Smooth muscle cell (in vitro differentiated cells): ENCODE measurements at regions not wholly inside any gene's neighbourhood (a gene's known extent, or its start where the extent isn't known, plus 50 kb on each side); places are given as distances from the start of the nearest gene placed in this dataset.
A peak's percentile ranks its signal among the peaks of the same experiment; 100 is the strongest.

ENCODE experiments used
- DNase-seq: peaks from one replicate; lab custom pipeline; 2025; ENCODE audit not compliant: unreplicated experiment; lab: John Stamatoyannopoulos, UW
- H2AFZ ChIP-seq: fragments of 200-600 bp; sonication (generic); 2 replicates; pipeline ENCODE4 v1.6.0; 2016; ENCODE audit warnings: antibody characterized with exemption, low read depth, mild to moderate bottlenecking
- H3F3A ChIP-seq: fragments of 200-600 bp; sonication (generic); 2 replicates; pipeline ENCODE4 v1.6.0; 2017; ENCODE audit warnings: antibody characterized with exemption, low read depth
- H3K27ac ChIP-seq: fragments of 200-600 bp; sonication (generic); 2 replicates; pipeline ENCODE4 v1.5.1; 2016; ENCODE audit warnings: low read depth, mild to moderate bottlenecking
- H3K27me3 ChIP-seq: fragments of 200-600 bp; sonication (generic); 2 replicates; pipeline ENCODE4 v1.6.1; 2016; ENCODE audit warnings: low read depth, mild to moderate bottlenecking
- H3K36me3 ChIP-seq: fragments of 200-600 bp; sonication (generic); 2 replicates; pipeline ENCODE4 v1.5.1; 2016; ENCODE audit warnings: low read depth
- H3K4me1 ChIP-seq: fragments of 200-600 bp; sonication (generic); 2 replicates; pipeline ENCODE4 v1.5.1; 2016; ENCODE audit warnings: low read depth
- H3K4me2 ChIP-seq: fragments of 200-600 bp; sonication (generic); 2 replicates; pipeline ENCODE4 v1.6.0; 2016; ENCODE audit warnings: mild to moderate bottlenecking
- H3K4me3 ChIP-seq: fragments of 200-600 bp; sonication (generic); 2 replicates; pipeline ENCODE4 v1.5.1; 2016; ENCODE audit warnings: mild to moderate bottlenecking
- H3K79me2 ChIP-seq: fragments of 200-600 bp; sonication (generic); 2 replicates; pipeline ENCODE4 v1.6.0; 2016; ENCODE audit warnings: low read depth, mild to moderate bottlenecking
- H3K9ac ChIP-seq: fragments of 200-600 bp; sonication (generic); 2 replicates; pipeline ENCODE4 v1.6.0; 2016; ENCODE audit warnings: low read depth
- H3K9me3 ChIP-seq: fragments of 200-600 bp; sonication (generic); replicated peaks from 2 replicates; pipeline ENCODE4 v1.5.1; 2016; ENCODE audit warnings: low read depth
- H4K20me1 ChIP-seq: fragments of 200-600 bp; sonication (generic); 2 replicates; pipeline ENCODE4 v1.6.0; 2016; ENCODE audit warnings: low read depth
- CTCF ChIP-seq: fragments of 200-600 bp; sonication (generic); IDR thresholded peaks from 2 replicates; pipeline ENCODE4 v1.5.1; 2017; ENCODE audit warnings: borderline replicate concordance, mild to moderate bottlenecking, antibody characterized with exemption; ENCODE audit not compliant: insufficient read depth, poor library complexity, severe bottlenecking
- WGBS: methylation state at CpG from one replicate; pipeline ENCODE4 v1.1.7; 2016; ENCODE audit warnings: low lambda C conversion rate; 5-methylcytosine and 5-hydroxymethylcytosine counted together

DNA sequence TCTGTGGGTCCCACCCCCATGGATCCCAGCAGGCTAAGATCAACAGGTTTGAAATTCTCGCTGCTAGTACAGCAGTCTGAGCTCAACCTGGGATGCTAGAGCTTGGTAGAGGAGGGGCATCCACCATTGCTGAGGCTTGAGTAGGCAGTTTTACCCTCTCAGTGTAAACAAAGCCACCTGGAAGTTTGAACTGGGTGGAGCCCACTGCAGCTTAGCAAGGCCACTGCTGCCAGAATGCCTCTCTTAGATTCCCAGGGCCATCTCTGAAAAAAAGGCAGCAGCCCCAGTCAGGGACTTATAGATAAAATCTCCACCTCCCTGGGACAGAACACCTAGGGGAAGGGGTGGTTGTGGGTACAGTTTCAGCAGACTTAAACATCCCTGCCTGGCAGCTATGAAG is 190.0 kb upstream of the CACNA2D1 start:
- no peaks in the 10 kb centered on the region for H3K36me3 ChIP-seq
- H3K79me2 ChIP-seq: no peaks in the 10 kb centered on the region
- no peak for DNase-seq
- no peak for TF ChIP-seq CTCF
- no peaks in the 10 kb centered on the region for H3K9me3 ChIP-seq
- no peak overlapping the region for H2AFZ ChIP-seq
- no peak overlapping the region for H3K4me3 ChIP-seq
- 100% methylated on average over 1 of the region's 1 CpG for WGBS
- H3K27me3 ChIP-seq: no peaks in the 10 kb centered on the region
- no peaks in the 10 kb centered on the region for H4K20me1 ChIP-seq
- no peaks in the 10 kb centered on the region for H3F3A ChIP-seq
- H3K27ac ChIP-seq: no peak overlapping the region
- no peak overlapping the region for H3K4me2 ChIP-seq
- no peak overlapping the region for H3K9ac ChIP-seq
- no peaks in the 10 kb centered on the region for H3K4me1 ChIP-seq

DNA sequence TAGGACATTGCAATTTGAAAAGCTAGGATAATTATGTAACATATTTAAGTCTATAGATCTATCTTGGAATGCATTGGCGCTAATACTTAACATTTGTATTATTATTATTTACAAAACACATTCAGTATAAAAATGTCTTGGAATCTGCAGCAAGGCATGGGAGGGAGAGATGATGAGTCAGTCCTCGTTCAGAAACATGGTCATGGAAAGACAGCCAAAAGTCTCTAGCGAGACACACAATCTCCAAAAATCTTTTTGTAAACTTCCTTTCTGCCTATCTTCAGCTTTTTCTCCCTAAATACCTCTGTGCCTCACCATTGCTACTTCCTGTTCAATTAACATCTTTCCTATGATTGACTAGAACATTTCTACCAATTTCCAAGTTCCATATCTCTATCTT is 188.4 kb upstream of the CACNA2D1 start:
- Histone ChIP-seq H3K4me2 (peak overlapping the region; percentile 39), H3K27me3 (no peaks in the 10 kb centered on the region), H3K36me3 (no peaks in the 10 kb centered on the region), H4K20me1 (no peaks in the 10 kb centered on the region), H3K9me3 (no peaks in the 10 kb centered on the region), H2AFZ (no peak overlapping the region), H3F3A (no peaks in the 10 kb centered on the region), H3K27ac (peak overlapping the region; percentile 20), H3K9ac (no peak overlapping the region), H3K79me2 (no peaks in the 10 kb centered on the region), H3K4me3 (no peak overlapping the region), H3K4me1 (no peaks in the 10 kb centered on the region)
- no peak for DNase-seq
- no peak for TF ChIP-seq CTCF
- WGBS: 36% methylated on average over 3 of the region's 3 CpGs

GRCh38 chr7:82629583-82629982 is 186.0 kb upstream of the CACNA2D1 start:
- Histone ChIP-seq H3K27me3 (no peaks in the 10 kb centered on the region), H3K9ac (no peak overlapping the region), H4K20me1 (no peaks in the 10 kb centered on the region), H3K9me3 (no peaks in the 10 kb centered on the region), H3K4me2 (peak overlapping the region; percentile 68), H3K4me3 (no peak overlapping the region), H2AFZ (no peak overlapping the region), H3K36me3 (no peaks in the 10 kb centered on the region), H3F3A (no peaks in the 10 kb centered on the region), H3K27ac (peak overlapping the region; percentile 8), H3K79me2 (no peaks in the 10 kb centered on the region), H3K4me1 (no peaks in the 10 kb centered on the region)
- no peak for TF ChIP-seq CTCF
- WGBS: 52% methylated on average over 3 of the region's 3 CpGs
- no peak for DNase-seq

DNA sequence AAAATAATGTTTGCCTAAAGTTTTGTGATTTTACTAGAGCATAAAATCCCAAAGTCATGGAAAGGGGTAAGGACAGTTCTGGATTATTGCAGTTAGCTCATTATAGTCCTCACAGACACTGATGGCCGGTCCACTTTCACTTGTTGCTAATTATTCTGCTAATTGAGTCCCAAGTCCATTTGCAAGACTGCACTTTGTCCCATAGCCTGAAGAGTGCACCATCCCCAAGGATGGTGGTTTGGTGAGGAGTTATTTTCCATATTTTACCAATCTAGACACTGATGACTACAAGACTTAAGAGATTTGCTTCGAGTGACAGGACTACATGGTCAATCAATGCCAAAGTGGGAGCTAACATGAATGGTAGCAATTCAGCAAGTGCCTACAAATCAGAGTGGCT is 181.8 kb upstream of the CACNA2D1 start:
- Histone ChIP-seq H3K4me1 (peaks cover 9% of the 10 kb centered on the region), H3K79me2 (no peaks in the 10 kb centered on the region), H3K27me3 (no peaks in the 10 kb centered on the region), H3K36me3 (no peaks in the 10 kb centered on the region), H3K27ac (no peak overlapping the region), H3K9ac (no peak overlapping the region), H2AFZ (no peak overlapping the region), H4K20me1 (no peaks in the 10 kb centered on the region), H3K4me3 (no peak overlapping the region), H3K4me2 (no peak overlapping the region), H3K9me3 (no peaks in the 10 kb centered on the region), H3F3A (no peaks in the 10 kb centered on the region)
- 90% methylated on average over 2 of the region's 2 CpGs for WGBS
- no peak for TF ChIP-seq CTCF
- DNase-seq: no peak
